Muscle layer of colon (tissue), 2 donors: ENCODE measurements at regions not wholly inside any gene's neighbourhood (a gene's known extent, or its start where the extent isn't known, plus 50 kb on each side); places are given as distances from the start of the nearest gene placed in this dataset.

ENCODE experiments used
- H3K27ac ChIP-seq: one replicate; pipeline ENCODE4 v1.7.0; 2013; ENCODE audit warnings: low read depth, mild to moderate bottlenecking, low read length, moderate library complexity
- H3K27me3 ChIP-seq, 2 donors: one replicate each; pipeline ENCODE4 v1.7.0; 2013; ENCODE audit warnings: low read length in 2 of 2, mild to moderate bottlenecking in 2 of 2; ENCODE audit not compliant: insufficient read depth in 2 of 2, control insufficient read depth in 1 of 2
- H3K36me3 ChIP-seq: one replicate; pipeline ENCODE4 v1.7.0; 2013; ENCODE audit warnings: mild to moderate bottlenecking, low read length; ENCODE audit not compliant: insufficient read depth
- H3K4me1 ChIP-seq: one replicate; pipeline ENCODE4 v1.7.0; 2013; ENCODE audit warnings: mild to moderate bottlenecking, low read length; ENCODE audit not compliant: insufficient read depth
- H3K4me3 ChIP-seq, 2 donors: one replicate each; pipeline ENCODE4 v1.7.0; 2013; ENCODE audit warnings: low read length in 2 of 2, low read depth in 1 of 2, mild to moderate bottlenecking in 1 of 2, moderate library complexity in 1 of 2
- H3K9ac ChIP-seq: one replicate; pipeline ENCODE4 v1.7.0; 2013; ENCODE audit warnings: low read length
- H3K9me3 ChIP-seq: one replicate; pipeline ENCODE4 v1.7.0; 2013; ENCODE audit warnings: mild to moderate bottlenecking, low read length
- donor health status: abdominal sarcoma.
- donor health status: Adenocarcinoma of cecum.

DNA sequence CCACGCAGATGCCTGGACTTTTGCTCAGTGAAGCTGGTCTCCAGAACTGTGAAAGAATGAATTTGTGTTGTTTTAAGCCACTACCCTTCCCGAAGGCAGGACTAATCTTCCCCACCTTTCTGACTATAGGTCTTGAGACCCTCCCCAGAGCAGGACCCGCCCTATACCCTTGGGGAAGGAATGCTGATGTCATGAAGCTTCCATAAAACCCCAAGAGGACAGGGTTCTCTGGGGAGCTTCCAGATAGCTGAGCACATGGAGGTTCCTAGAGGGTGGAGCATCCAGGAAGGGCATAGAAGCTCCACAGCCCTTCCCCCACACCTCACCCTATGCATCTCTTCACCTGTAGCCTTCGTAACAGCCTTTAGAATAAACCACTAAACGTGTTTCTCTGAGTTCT lies 287.8 kb downstream of the SOX9 start:
- no peaks in the 10 kb centered on the region for H3K27me3 ChIP-seq
- H3K4me1 ChIP-seq: peaks cover 15% of the 10 kb centered on the region
- H3K27ac ChIP-seq: no peak overlapping the region
- no peaks in the 10 kb centered on the region for H3K36me3 ChIP-seq
- H3K9ac ChIP-seq: no peak overlapping the region
- no peak overlapping the region for H3K4me3 ChIP-seq
- no peaks in the 10 kb centered on the region for H3K9me3 ChIP-seq

DNA sequence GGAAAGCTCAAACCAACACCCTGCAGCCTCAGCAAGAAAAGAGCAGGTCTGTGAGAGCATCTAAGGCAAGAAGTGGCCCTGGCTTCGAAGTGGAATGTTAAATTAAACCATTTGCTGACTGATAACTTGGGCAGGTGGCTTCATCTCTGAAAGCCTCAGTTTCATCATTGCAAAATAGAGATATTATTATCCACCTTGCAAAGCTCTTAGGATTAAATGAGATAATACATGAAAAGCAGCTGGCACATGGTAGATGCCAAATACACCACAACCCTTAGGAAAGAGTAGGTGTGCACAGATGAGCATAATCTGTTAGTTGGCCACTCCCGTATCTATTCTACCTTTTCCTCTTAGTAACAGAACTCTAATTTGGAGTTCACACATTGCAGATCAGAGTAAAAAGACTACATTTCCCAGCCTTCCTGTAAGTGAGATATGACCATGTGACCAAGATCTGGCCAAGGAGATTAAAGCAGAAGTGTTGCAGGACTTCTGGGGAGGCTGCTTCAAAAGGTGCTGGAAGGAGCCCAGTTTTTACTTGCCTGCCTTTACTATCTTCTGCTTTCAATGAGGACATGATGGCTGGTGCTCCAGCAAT lies 288.7 kb downstream of the SOX9 start:
- no peaks in the 10 kb centered on the region for H3K27me3 ChIP-seq
- H3K4me1 ChIP-seq: peaks cover 15% of the 10 kb centered on the region
- no peak overlapping the region for H3K27ac ChIP-seq
- no peaks in the 10 kb centered on the region for H3K9me3 ChIP-seq
- no peak overlapping the region for H3K9ac ChIP-seq
- H3K4me3 ChIP-seq: no peak overlapping the region
- no peaks in the 10 kb centered on the region for H3K36me3 ChIP-seq

GRCh38 chr17:72411124-72411563 lies 290.3 kb downstream of the SOX9 start:
- Histone ChIP-seq H3K4me3 (no peak overlapping the region), H3K9ac (no peak overlapping the region), H3K27me3 (no peaks in the 10 kb centered on the region), H3K9me3 (no peaks in the 10 kb centered on the region), H3K4me1 (peaks cover 15% of the 10 kb centered on the region), H3K36me3 (no peaks in the 10 kb centered on the region), H3K27ac (no peak overlapping the region)

DNA sequence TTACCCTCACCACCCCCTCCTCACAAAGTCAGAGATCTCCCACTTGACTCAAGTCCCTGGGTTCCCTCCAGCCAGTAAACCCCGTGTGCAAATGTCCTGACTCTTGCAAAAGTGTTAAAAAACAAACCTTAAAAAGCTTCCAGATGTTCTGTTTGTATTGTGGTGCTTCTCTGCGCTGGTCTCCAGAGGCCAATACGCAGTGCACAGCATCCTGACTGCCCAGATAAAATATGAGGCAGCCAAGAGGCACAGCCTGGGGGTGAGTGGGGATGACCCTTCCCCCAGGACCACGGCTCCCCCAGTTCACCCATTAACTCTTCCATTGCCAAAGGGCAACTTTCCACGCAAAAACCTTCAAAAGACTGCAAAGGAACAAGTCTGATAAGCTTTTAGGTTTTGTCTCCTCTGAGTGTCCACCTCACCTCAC lies 291.8 kb downstream of the SOX9 start:
- Histone ChIP-seq H3K9me3 (peaks cover 7% of the 10 kb centered on the region), H3K4me1 (peaks cover 5% of the 10 kb centered on the region), H3K27ac (no peak overlapping the region), H3K36me3 (no peaks in the 10 kb centered on the region), H3K4me3 (no peak overlapping the region), H3K9ac (no peak overlapping the region), H3K27me3 (no peaks in the 10 kb centered on the region)

DNA sequence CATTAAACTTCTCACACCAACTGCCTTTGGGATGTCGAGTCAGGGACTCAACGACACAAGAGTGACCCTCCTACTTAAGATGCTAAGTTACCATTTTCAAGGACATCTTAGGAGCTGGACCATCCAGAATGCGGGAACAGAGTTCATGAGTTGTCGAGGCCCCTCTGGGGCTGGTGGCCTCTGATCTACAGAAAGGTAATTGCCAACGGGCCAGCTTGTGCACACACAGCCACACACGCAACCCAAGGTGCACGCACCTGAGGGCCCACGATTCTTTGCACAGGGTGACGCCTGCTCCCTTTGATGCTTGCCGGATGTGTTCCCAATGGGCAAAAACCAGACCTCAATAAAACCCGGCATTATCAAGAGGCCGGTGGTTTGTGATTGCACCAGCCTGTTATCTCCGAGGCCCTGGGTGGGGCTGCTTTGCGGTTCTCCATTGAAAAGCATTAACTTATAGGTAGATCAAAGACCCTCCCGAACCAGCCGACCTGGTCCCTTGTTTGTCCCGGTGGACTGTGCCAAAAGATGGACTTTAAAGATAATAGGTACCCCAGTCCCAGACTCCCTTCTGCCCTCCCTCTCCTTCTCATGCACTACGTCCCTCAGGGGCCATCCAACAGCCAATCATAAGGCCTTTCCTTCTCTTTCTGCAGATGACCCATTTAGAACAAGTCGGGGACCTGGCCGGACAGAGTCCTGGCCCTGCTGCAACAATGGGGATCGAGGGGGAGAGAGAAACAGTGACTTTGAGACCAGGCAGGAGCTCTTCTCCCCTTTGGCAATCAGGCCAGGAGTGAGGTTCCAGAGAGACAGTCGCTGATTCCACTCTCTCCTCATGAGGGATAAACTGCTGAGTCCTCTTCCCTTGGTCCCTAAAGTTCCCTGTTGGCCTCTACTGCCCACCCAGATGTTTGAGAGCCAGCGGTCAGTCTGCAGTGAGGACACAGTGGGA lies 292.5 kb downstream of the SOX9 start:
- Histone ChIP-seq H3K4me1 (no peaks in the 10 kb centered on the region), H3K27ac (no peak overlapping the region), H3K9me3 (peaks cover 8% of the 10 kb centered on the region), H3K4me3 (no peak overlapping the region), H3K9ac (no peak overlapping the region), H3K27me3 (no peaks in the 10 kb centered on the region), H3K36me3 (no peaks in the 10 kb centered on the region)

DNA sequence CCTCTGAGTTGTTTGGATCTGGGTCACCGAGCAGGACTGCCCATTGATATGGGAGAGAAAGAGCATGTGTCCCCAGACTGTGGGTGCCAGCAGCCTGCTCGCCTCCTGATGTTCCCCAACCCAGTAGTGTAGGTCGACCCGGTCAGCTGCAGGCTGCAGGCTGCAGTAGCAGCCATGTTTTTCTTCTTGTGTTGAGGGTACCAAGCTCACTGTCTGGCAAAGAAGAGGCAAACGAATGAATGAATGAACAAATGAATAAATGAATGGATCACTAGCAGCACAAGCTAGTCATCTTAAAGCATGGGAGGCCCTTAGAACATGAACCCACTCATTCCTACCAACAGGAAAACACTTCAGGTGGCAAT lies 293.2 kb downstream of the SOX9 start:
- Histone ChIP-seq H3K9me3 (peaks cover 8% of the 10 kb centered on the region), H3K9ac (no peak overlapping the region), H3K27me3 (no peaks in the 10 kb centered on the region), H3K4me1 (no peaks in the 10 kb centered on the region), H3K4me3 (no peak overlapping the region), H3K27ac (no peak overlapping the region), H3K36me3 (no peaks in the 10 kb centered on the region)

- Histone ChIP-seq H3K36me3 (no peaks in the 10 kb centered on the region), H3K9me3 (peaks cover 8% of the 10 kb centered on the region), H3K4me3 (no peak overlapping the region), H3K9ac (no peak overlapping the region), H3K27ac (no peak overlapping the region), H3K4me1 (peaks cover 5% of the 10 kb centered on the region), H3K27me3 (no peaks in the 10 kb centered on the region)
Observed at GRCh38 chr17:72414967-72415853, 294.4 kb downstream of the SOX9 start.

DNA sequence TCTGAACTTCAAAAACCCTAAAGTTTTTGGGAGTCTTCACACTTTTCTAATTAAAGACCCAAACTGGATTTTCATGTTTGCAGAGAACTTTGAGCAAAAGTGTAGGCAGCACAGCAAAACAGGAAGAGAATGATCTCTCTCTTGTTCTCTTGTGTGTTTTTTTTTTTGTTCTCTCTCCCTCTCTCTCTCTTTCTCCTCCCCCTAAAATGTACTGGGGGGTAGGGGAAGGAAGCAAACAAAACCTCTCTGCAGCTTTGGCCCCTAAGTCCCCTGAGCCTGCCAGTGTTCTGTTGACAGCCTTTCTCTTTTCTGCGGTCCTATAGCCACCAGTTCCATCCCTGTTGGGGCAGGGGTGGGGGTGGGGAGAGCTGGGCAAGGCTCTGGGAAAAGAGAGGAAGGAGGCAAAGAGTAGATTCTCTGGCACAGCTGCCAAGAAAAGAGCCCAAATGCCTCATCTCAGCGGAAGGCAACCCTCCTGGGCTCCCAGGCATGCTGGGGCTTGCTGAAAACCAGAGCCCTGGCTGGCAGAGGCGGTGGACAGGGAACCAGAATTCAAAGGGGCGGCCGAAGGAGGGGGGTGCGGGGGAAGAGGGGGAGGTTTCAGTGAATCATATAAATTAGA lies 295.3 kb downstream of the SOX9 start:
- no peak overlapping the region for H3K9ac ChIP-seq
- H3K4me1 ChIP-seq: peaks cover 13% of the 10 kb centered on the region
- H3K9me3 ChIP-seq: peaks cover 8% of the 10 kb centered on the region
- no peaks in the 10 kb centered on the region for H3K36me3 ChIP-seq
- no peaks in the 10 kb centered on the region for H3K27me3 ChIP-seq
- no peak overlapping the region for H3K27ac ChIP-seq
- H3K4me3 ChIP-seq: no peak overlapping the region

- Histone ChIP-seq H3K36me3 (no peaks in the 10 kb centered on the region), H3K4me1 (peaks cover 13% of the 10 kb centered on the region), H3K27ac (no peak overlapping the region), H3K27me3 (no peaks in the 10 kb centered on the region), H3K9ac (no peak overlapping the region), H3K4me3 (no peak overlapping the region), H3K9me3 (peaks cover 8% of the 10 kb centered on the region)
Observed at GRCh38 chr17:72416905-72417304, 296.1 kb downstream of the SOX9 start.

DNA sequence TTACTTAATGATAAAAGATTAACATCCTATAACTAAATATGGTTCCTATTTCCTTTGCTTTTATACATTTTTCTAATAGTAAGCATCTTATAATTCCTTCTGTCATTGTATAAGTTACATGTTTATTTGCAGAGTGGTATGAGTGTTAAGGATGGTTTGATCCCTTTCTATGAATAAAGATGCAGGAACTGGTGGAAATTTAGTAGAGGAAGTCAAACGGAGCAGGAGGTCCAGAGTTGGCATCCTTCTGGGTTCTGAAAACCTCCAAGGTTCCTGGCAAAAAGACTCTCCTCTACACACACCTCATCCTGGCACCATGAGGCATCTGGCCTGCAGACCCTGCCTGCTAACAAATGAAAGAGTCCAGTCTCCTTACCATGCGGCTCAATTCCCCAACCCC lies 296.8 kb downstream of the SOX9 start:
- no peaks in the 10 kb centered on the region for H3K27me3 ChIP-seq
- H3K4me3 ChIP-seq: no peak overlapping the region
- H3K4me1 ChIP-seq: peaks cover 13% of the 10 kb centered on the region

More for the DNA sequence above, 296.8 kb downstream of the SOX9 start:
- no peaks in the 10 kb centered on the region for H3K36me3 ChIP-seq
- peaks cover 8% of the 10 kb centered on the region for H3K9me3 ChIP-seq
- no peak overlapping the region for H3K9ac ChIP-seq
- no peak overlapping the region for H3K27ac ChIP-seq
